ENCODE measurements at regions not wholly inside any gene's neighbourhood (a gene's known extent, or its start where the extent isn't known, plus 50 kb on each side); places are given as distances from the start of the nearest gene placed in this dataset.

DNA sequence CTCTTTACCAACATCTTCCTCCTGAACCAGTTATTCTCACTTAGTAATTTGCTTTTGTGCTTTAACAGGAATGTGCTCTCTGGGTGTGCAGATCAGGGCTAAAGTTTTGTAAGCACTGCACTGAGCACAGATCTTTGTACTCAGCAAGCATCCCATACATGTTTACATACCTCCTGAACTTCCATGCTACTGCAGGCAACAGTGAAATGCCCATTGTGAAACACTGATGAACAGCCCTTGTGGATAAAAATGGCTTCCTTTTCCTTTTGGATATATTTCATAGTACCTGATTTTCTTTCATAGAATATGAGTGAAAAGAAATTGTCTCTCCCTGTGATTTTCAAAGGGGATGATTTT, 855.9 kb downstream of the MCTP2 start:
- TF ChIP-seq EZH2 (IDR thresholded peaks at IDR 0.05; ENCODE audit: low read depth, low read length, severe bottlenecking) (no peak), POLR2A (IDR thresholded peaks at IDR 0.05; ENCODE audit: control extremely low read depth in 1 of 2, low read depth in 2 of 2, low read length in 2 of 2) (no peak), POLR2AphosphoS5 (IDR thresholded peaks at IDR 0.05; ENCODE audit: low read depth, low read length) (no peak), CHD7 (IDR thresholded peaks at IDR 0.05; ENCODE audit: insufficient replicate concordance, low read length) (no peak), KDM5A (IDR thresholded peaks at IDR 0.05; ENCODE audit: low read length) (no peak), BCL11A (IDR thresholded peaks at IDR 0.05; ENCODE audit: low read depth in 2 of 2, low read length in 2 of 2) (no peak), ASH2L (IDR thresholded peaks at IDR 0.05; ENCODE audit: low read length) (no peak), JUN (IDR thresholded peaks at IDR 0.05; ENCODE audit: low read depth, low read length) (no peak), KDM4A (IDR thresholded peaks at IDR 0.05; ENCODE audit: low read depth, low read length, severe bottlenecking) (no peak), EP300 (IDR thresholded peaks at IDR 0.05; ENCODE audit: borderline replicate concordance in 1 of 2, low read depth in 2 of 2, low read length in 2 of 2) (no peak), SAP30 (IDR thresholded peaks at IDR 0.05; ENCODE audit: insufficient read depth, insufficient replicate concordance, low read length) (no peak)
- TF ChIP-seq, protein P1, sequence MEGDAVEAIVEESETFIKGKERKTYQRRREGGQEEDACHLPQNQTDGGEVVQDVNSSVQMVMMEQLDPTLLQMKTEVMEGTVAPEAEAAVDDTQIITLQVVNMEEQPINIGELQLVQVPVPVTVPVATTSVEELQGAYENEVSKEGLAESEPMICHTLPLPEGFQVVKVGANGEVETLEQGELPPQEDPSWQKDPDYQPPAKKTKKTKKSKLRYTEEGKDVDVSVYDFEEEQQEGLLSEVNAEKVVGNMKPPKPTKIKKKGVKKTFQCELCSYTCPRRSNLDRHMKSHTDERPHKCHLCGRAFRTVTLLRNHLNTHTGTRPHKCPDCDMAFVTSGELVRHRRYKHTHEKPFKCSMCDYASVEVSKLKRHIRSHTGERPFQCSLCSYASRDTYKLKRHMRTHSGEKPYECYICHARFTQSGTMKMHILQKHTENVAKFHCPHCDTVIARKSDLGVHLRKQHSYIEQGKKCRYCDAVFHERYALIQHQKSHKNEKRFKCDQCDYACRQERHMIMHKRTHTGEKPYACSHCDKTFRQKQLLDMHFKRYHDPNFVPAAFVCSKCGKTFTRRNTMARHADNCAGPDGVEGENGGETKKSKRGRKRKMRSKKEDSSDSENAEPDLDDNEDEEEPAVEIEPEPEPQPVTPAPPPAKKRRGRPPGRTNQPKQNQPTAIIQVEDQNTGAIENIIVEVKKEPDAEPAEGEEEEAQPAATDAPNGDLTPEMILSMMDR (IDR thresholded peaks at IDR 0.05; ENCODE audit: control extremely low read depth in 1 of 3, insufficient read depth in 1 of 3, low read depth in 1 of 3, low read length in 3 of 3), result no peak
- TF ChIP-seq, protein P2, sequence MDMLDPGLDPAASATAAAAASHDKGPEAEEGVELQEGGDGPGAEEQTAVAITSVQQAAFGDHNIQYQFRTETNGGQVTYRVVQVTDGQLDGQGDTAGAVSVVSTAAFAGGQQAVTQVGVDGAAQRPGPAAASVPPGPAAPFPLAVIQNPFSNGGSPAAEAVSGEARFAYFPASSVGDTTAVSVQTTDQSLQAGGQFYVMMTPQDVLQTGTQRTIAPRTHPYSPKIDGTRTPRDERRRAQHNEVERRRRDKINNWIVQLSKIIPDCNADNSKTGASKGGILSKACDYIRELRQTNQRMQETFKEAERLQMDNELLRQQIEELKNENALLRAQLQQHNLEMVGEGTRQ (IDR thresholded peaks at IDR 0.05; ENCODE audit: low read length), result no peak

Data from H1 (cell line).